DMS 273 (cell line): ENCODE measurements at regions not wholly inside any gene's neighbourhood (a gene's known extent, or its start where the extent isn't known, plus 50 kb on each side); places are given as distances from the start of the nearest gene placed in this dataset.
"Not testable (repeated sequence)": the region's sequence is repeated elsewhere in the genome, so short reads cannot be mapped to it uniquely, and the experiment has no call there.

Experiments
- DNase-seq: peaks from one replicate; lab custom pipeline; 2025; ENCODE audit not compliant: unreplicated experiment; lab: John Stamatoyannopoulos, UW

- no peak for DNase-seq
Observed at GRCh38 chr12:87428701-87429277, 600.4 kb downstream of the C12orf50 start.

- no peak for DNase-seq
Observed at GRCh38 chr12:87427770-87428169, 601.4 kb downstream of the C12orf50 start.

GRCh38 chr12:87425942-87426554 is 603.2 kb downstream of the C12orf50 start:
- DNase-seq = no peak

GRCh38 chr12:87421233-87421632 is 608.0 kb downstream of the C12orf50 start:
- DNase-seq = not testable (repeated sequence)

GRCh38 chr12:87413784-87414183 is 615.4 kb downstream of the C12orf50 start:
- peak; percentile 31 for DNase-seq

- no peak for DNase-seq
Observed at GRCh38 chr12:87406926-87407325, 622.3 kb downstream of the C12orf50 start.

GRCh38 chr12:87405918-87406317 is 623.3 kb downstream of the C12orf50 start:
- no peak for DNase-seq

- DNase-seq = not testable (repeated sequence)
Observed at GRCh38 chr12:87394168-87394567, 635.0 kb downstream of the C12orf50 start.

- no peak for DNase-seq
Observed at GRCh38 chr12:87388376-87388775, 640.8 kb downstream of the C12orf50 start.

- DNase-seq = no peak
Observed at GRCh38 chr12:87385322-87385721, 643.9 kb downstream of the C12orf50 start.

- DNase-seq = no peak
Observed at GRCh38 chr12:87384226-87384625, 645.0 kb downstream of the C12orf50 start.

GRCh38 chr12:87383680-87384079 is 645.5 kb downstream of the C12orf50 start:
- DNase-seq = no peak

GRCh38 chr12:87382959-87383566 is 646.1 kb downstream of the C12orf50 start:
- no peak for DNase-seq

- no peak for DNase-seq
Observed at GRCh38 chr12:87382436-87382835, 646.8 kb downstream of the C12orf50 start.

- DNase-seq = no peak
Observed at GRCh38 chr12:87381742-87382141, 647.5 kb downstream of the C12orf50 start.

GRCh38 chr12:87378526-87378925 is 650.7 kb downstream of the C12orf50 start:
- no peak for DNase-seq

- no peak for DNase-seq
Observed at GRCh38 chr12:87376722-87377121, 652.5 kb downstream of the C12orf50 start.

- DNase-seq = no peak
Observed at GRCh38 chr12:87369161-87369560, 660.0 kb downstream of the C12orf50 start.

GRCh38 chr12:87368259-87368658 is 660.9 kb downstream of the C12orf50 start:
- DNase-seq = no peak

- DNase-seq = no peak
Observed at GRCh38 chr12:87365423-87365822, 663.8 kb downstream of the C12orf50 start.

GRCh38 chr12:87363497-87364084 is 665.6 kb downstream of the C12orf50 start:
- DNase-seq = no peak

- no peak for DNase-seq
Observed at GRCh38 chr12:87349681-87350080, 679.5 kb downstream of the C12orf50 start.
